Stimulated activated naive CD4-positive, alpha-beta T cell (primary cell): ENCODE measurements at regions not wholly inside any gene's neighbourhood (a gene's known extent, or its start where the extent isn't known, plus 50 kb on each side); places are given as distances from the start of the nearest gene placed in this dataset.

Experiments
- DNase-seq, 6 experiments: peaks; one replicate each; lab custom pipeline; 2025; lab: John Stamatoyannopoulos, UW

- DNase-seq = no peak
Observed at GRCh38 chr22:49091917-49092545, 735.6 kb downstream of the BRD1 start.

- no peak for DNase-seq
Observed at GRCh38 chr22:49091451-49091850, 736.2 kb downstream of the BRD1 start.

- DNase-seq = no peak
Observed at GRCh38 chr22:49090853-49091135, 736.9 kb downstream of the BRD1 start.

- no peak for DNase-seq
Observed at GRCh38 chr22:49090061-49090852, 737.4 kb downstream of the BRD1 start.

- DNase-seq = no peak
Observed at GRCh38 chr22:49088801-49089791, 738.6 kb downstream of the BRD1 start.

- DNase-seq = no peak
Observed at GRCh38 chr22:49087716-49088601, 739.7 kb downstream of the BRD1 start.

GRCh38 chr22:49087198-49087597 is 740.5 kb downstream of the BRD1 start:
- DNase-seq = no peak

GRCh38 chr22:49086606-49087157 is 741.0 kb downstream of the BRD1 start:
- no peak for DNase-seq

- DNase-seq = no peak
Observed at GRCh38 chr22:49086181-49086580, 741.5 kb downstream of the BRD1 start.

- no peak for DNase-seq
Observed at GRCh38 chr22:49084206-49084605, 743.5 kb downstream of the BRD1 start.

GRCh38 chr22:49083607-49084006 is 744.1 kb downstream of the BRD1 start:
- DNase-seq = no peak

GRCh38 chr22:49082451-49082850 is 745.2 kb downstream of the BRD1 start:
- no peak for DNase-seq

GRCh38 chr22:49081926-49082325 is 745.7 kb downstream of the BRD1 start:
- no peak for DNase-seq

GRCh38 chr22:49081261-49081666 is 746.4 kb downstream of the BRD1 start:
- DNase-seq = no peak

GRCh38 chr22:49080631-49081030 is 747.0 kb downstream of the BRD1 start:
- DNase-seq = no peak

GRCh38 chr22:49079743-49080500 is 747.8 kb downstream of the BRD1 start:
- no peak for DNase-seq

GRCh38 chr22:49079027-49079725 is 748.5 kb downstream of the BRD1 start:
- DNase-seq = no peak

GRCh38 chr22:49078076-49078710 is 749.5 kb downstream of the BRD1 start:
- DNase-seq = no peak

GRCh38 chr22:49077586-49077985 is 750.1 kb downstream of the BRD1 start:
- DNase-seq = no peak

- no peak for DNase-seq
Observed at GRCh38 chr22:49077036-49077393, 750.7 kb downstream of the BRD1 start.
